ENCODE measurements at regions not wholly inside any gene's neighbourhood (a gene's known extent, or its start where the extent isn't known, plus 50 kb on each side); places are given as distances from the start of the nearest gene placed in this dataset.
"Not testable (repeated sequence)": the region's sequence is repeated elsewhere in the genome, so short reads cannot be mapped to it uniquely, and the experiment has no call there.

- no peaks in the 10 kb centered on the region for H3K4me1 ChIP-seq (replicated peaks in 1 of 4; ENCODE audit: control insufficient read depth in 3 of 4, insufficient read depth in 4 of 4, low read length in 3 of 4)
- no peak overlapping the region for H3K9ac ChIP-seq (replicated peaks in 1 of 4; ENCODE audit: extremely low read depth in 1 of 4, low read depth in 3 of 4, low read length in 3 of 4)
- H3K23me2 ChIP-seq (ENCODE audit: low read depth, low read length): no peaks in the 10 kb centered on the region
- H3K27me3 ChIP-seq (replicated peaks in 1 of 4; ENCODE audit: control insufficient read depth in 3 of 4, extremely low read depth in 1 of 4, insufficient read depth in 3 of 4, low read length in 3 of 4): no peaks in the 10 kb centered on the region
- H2BK12ac ChIP-seq (ENCODE audit: low read depth, low read length): no peak overlapping the region
- no peak overlapping the region for H2AFZ ChIP-seq (ENCODE audit: low read length)
- no peak overlapping the region for H3K56ac ChIP-seq (replicated peaks; ENCODE audit: insufficient read length, low read depth, low read length)
- no peaks in the 10 kb centered on the region for H4K20me1 ChIP-seq (replicated peaks in 1 of 2; ENCODE audit: control insufficient read depth in 1 of 2, insufficient read depth in 2 of 2, low read length in 2 of 2)
- peaks cover 12% of the 10 kb centered on the region in 2 experiments; a peak in 3 of 4 replicates for H3K9me3 ChIP-seq (ENCODE audit: insufficient read depth in 2 of 2, low read depth in 1 of 2, low read length in 1 of 2)
- H3K36me3 ChIP-seq (ENCODE audit: control insufficient read depth in 2 of 4, insufficient read depth in 4 of 4, low read length in 3 of 4): no peaks in the 10 kb centered on the region
- H2BK20ac ChIP-seq (ENCODE audit: low read length): no peak overlapping the region
- 90% methylated on average over 2 of the region's 2 CpGs; no CpG with 5 or more reads in 1 of the 2 experiments for WGBS, 2 experiments (ENCODE audit: extremely low coverage in 1 of 2, insufficient coverage in 1 of 2, insufficient read length in 1 of 2, insufficient replicate concordance in 2 of 2, low coverage in 1 of 2, low lambda C conversion rate in 2 of 2, missing lambda C conversion rate in 1 of 2)
- FAIRE-seq (no peak), DNase-seq (ENCODE audit: low read depth in 1 of 2, low spot score in 2 of 2) (no peak)
- H4K91ac ChIP-seq (replicated peaks; ENCODE audit: insufficient read length, low read length): no peak overlapping the region
- H4K8ac ChIP-seq (ENCODE audit: extremely low read depth, insufficient read depth, low read length): no peak overlapping the region
- no peak overlapping the region for H2AK5ac ChIP-seq (ENCODE audit: low read depth, low read length)
- ChIA-PET POLR2A (ENCODE audit: partially characterized antibody) (no interaction called here), CTCF (ENCODE audit: partially characterized antibody) (interaction anchor here (0.9 kb wide), 1 partner anchor 11 kb away, joined by 3 read pairs; no protein-coding TSS in a partner anchor)
- H2BK5ac ChIP-seq (ENCODE audit: low read depth, low read length): no peak overlapping the region
- no peak overlapping the region for H3K4me2 ChIP-seq (ENCODE audit: insufficient read depth in 1 of 2, low read depth in 2 of 2, low read length in 2 of 2)
- TF ChIP-seq YY1 (IDR thresholded peaks at IDR 0.05; ENCODE audit: low read depth, low read length) (no peak), TAF7 (optimal IDR thresholded peaks at IDR 0.05; ENCODE audit: borderline replicate concordance, low read depth, low read length) (no peak)
- no peak overlapping the region for H4K5ac ChIP-seq (ENCODE audit: insufficient read length, low read depth, low read length)
- no peak overlapping the region for H3K14ac ChIP-seq (ENCODE audit: insufficient read length)
- no peak overlapping the region for H3K18ac ChIP-seq (ENCODE audit: extremely low read depth, low read length)
- no peak overlapping the region for H3K4ac ChIP-seq (replicated peaks; ENCODE audit: insufficient read length, low read depth, low read length)
- no peak overlapping the region for H2BK15ac ChIP-seq (ENCODE audit: low read length)
- no peaks in the 10 kb centered on the region for H3K79me1 ChIP-seq (ENCODE audit: low read depth, low read length)
- no peaks in the 10 kb centered on the region for H3K79me2 ChIP-seq (ENCODE audit: control insufficient read depth in 1 of 2, insufficient read depth in 2 of 2, low read length in 2 of 2)
- no peak overlapping the region for H2BK120ac ChIP-seq (replicated peaks; ENCODE audit: low read depth, low read length)
- H3K27ac ChIP-seq (ENCODE audit: low read depth, low read length): no peak overlapping the region
- no peak overlapping the region for H3K4me3 ChIP-seq (ENCODE audit: extremely low read depth in 1 of 4, insufficient read depth in 2 of 4, low read depth in 3 of 4, low read length in 4 of 4)
- H3K23ac ChIP-seq (ENCODE audit: insufficient read length): no peak overlapping the region
Measured at GRCh38 chr10:111648046-111648445, 535.5 kb downstream of the GPAM start.

GRCh38 chr10:111649080-111649479, 534.5 kb downstream of the GPAM start:
- POLR2A ChIA-PET (ENCODE audit: partially characterized antibody); H2BK20ac ChIP-seq (ENCODE audit: low read length); H3K23ac ChIP-seq (ENCODE audit: insufficient read length); H2BK15ac ChIP-seq (ENCODE audit: low read length); H2AK5ac ChIP-seq (ENCODE audit: low read depth, low read length); H2BK5ac ChIP-seq (ENCODE audit: low read depth, low read length); H3K79me2 ChIP-seq (ENCODE audit: control insufficient read depth in 1 of 2, insufficient read depth in 2 of 2, low read length in 2 of 2); H3K9ac ChIP-seq (replicated peaks in 1 of 4; ENCODE audit: extremely low read depth in 1 of 4, low read depth in 3 of 4, low read length in 3 of 4); H3K27me3 ChIP-seq (replicated peaks in 1 of 4; ENCODE audit: control insufficient read depth in 3 of 4, extremely low read depth in 1 of 4, insufficient read depth in 3 of 4, low read length in 3 of 4); DNase-seq (ENCODE audit: low read depth in 1 of 2, low spot score in 2 of 2); H3K4ac ChIP-seq (replicated peaks; ENCODE audit: insufficient read length, low read depth, low read length); H4K8ac ChIP-seq (ENCODE audit: extremely low read depth, insufficient read depth, low read length); H4K20me1 ChIP-seq (replicated peaks in 1 of 2; ENCODE audit: control insufficient read depth in 1 of 2, insufficient read depth in 2 of 2, low read length in 2 of 2); H2BK12ac ChIP-seq (ENCODE audit: low read depth, low read length); H3K27ac ChIP-seq (ENCODE audit: low read depth, low read length); H3K79me1 ChIP-seq (ENCODE audit: low read depth, low read length); H3K56ac ChIP-seq (replicated peaks; ENCODE audit: insufficient read length, low read depth, low read length); H4K91ac ChIP-seq (replicated peaks; ENCODE audit: insufficient read length, low read length); FAIRE-seq; H4K5ac ChIP-seq (ENCODE audit: insufficient read length, low read depth, low read length); H3K4me1 ChIP-seq (replicated peaks in 1 of 4; ENCODE audit: control insufficient read depth in 3 of 4, insufficient read depth in 4 of 4, low read length in 3 of 4); H3K4me2 ChIP-seq (ENCODE audit: insufficient read depth in 1 of 2, low read depth in 2 of 2, low read length in 2 of 2); H3K4me3 ChIP-seq (ENCODE audit: extremely low read depth in 1 of 4, insufficient read depth in 2 of 4, low read depth in 3 of 4, low read length in 4 of 4); H2AFZ ChIP-seq (ENCODE audit: low read length); H3K36me3 ChIP-seq (ENCODE audit: control insufficient read depth in 2 of 4, insufficient read depth in 4 of 4, low read length in 3 of 4); H3K18ac ChIP-seq (ENCODE audit: extremely low read depth, low read length); H2BK120ac ChIP-seq (replicated peaks; ENCODE audit: low read depth, low read length); H3K23me2 ChIP-seq (ENCODE audit: low read depth, low read length); H3K14ac ChIP-seq (ENCODE audit: insufficient read length): not testable (repeated sequence)
- CTCF ChIA-PET (ENCODE audit: partially characterized antibody): interaction anchor here (1.4 kb wide), 1 partner anchor 47 kb away, joined by 4 read pairs; no protein-coding TSS in a partner anchor
- 93% methylated on average over 1 of the region's 1 CpG; no CpG with 5 or more reads in 1 of the 2 experiments for WGBS, 2 experiments (ENCODE audit: extremely low coverage in 1 of 2, insufficient coverage in 1 of 2, insufficient read length in 1 of 2, insufficient replicate concordance in 2 of 2, low coverage in 1 of 2, low lambda C conversion rate in 2 of 2, missing lambda C conversion rate in 1 of 2)
- peaks cover 12% of the 10 kb centered on the region in 2 experiments; a peak in 3 of 4 replicates for H3K9me3 ChIP-seq (ENCODE audit: insufficient read depth in 2 of 2, low read depth in 1 of 2, low read length in 1 of 2)

All from H1 (cell line).